Common myeloid progenitor, CD34-positive (primary cell): ENCODE measurements at regions not wholly inside any gene's neighbourhood (a gene's known extent, or its start where the extent isn't known, plus 50 kb on each side); places are given as distances from the start of the nearest gene placed in this dataset.
"Not testable (repeated sequence)": the region's sequence is repeated elsewhere in the genome, so short reads cannot be mapped to it uniquely, and the experiment has no call there.

Experiments used
- CTCF ChIA-PET: fragments of 350-600 bp; sonication (Branson Sonifier 250); formaldehyde crosslinking; loops from one replicate; lab custom pipeline; 2021; ENCODE audit warnings: antibody characterized with exemption; lab: Charles Lee
- POLR2A ChIA-PET: fragments of 350-600 bp; sonication (Branson Sonifier 250); formaldehyde crosslinking; loops from one replicate; lab custom pipeline; 2021; ENCODE audit warnings: antibody characterized with exemption; lab: Charles Lee
- DNase-seq, 3 donors: peaks; one replicate each; pipeline versions ENCODE4 v3.0.0 to v3.0.0-alpha.2; 2013
- H3K27ac ChIP-seq, 2 experiments: 1 replicate in 1 of 2; 2 replicates in 1 of 2; pipeline ENCODE4 v1.7.0; 2013; ENCODE audit warnings: inconsistent platforms in 2 of 2, low read length in 2 of 2, mild to moderate bottlenecking in 2 of 2, low read depth in 1 of 2, moderate library complexity in 1 of 2; ENCODE audit not compliant: severe bottlenecking in 2 of 2, insufficient read depth in 1 of 2, poor library complexity in 1 of 2
- H3K27me3 ChIP-seq, 5 experiments: replicated peaks in 2 of 5; 1 replicate in 3 of 5; 2 replicates in 2 of 5; pipeline versions ENCODE4 v1.6.1 to v1.7.0; 2013; ENCODE audit warnings: low read length in 4 of 5, mild to moderate bottlenecking in 2 of 5, moderate library complexity in 2 of 5, inconsistent platforms in 1 of 5; ENCODE audit not compliant: insufficient read depth in 5 of 5, control insufficient read depth in 4 of 5
- H3K36me3 ChIP-seq, 4 experiments: 1 replicate in 2 of 4; 2 replicates in 2 of 4; pipeline versions ENCODE4 v1.6.1 to v1.7.0; 2013; ENCODE audit warnings: low read length in 3 of 4, control low read depth in 1 of 4, mild to moderate bottlenecking in 1 of 4; ENCODE audit not compliant: control insufficient read depth in 4 of 4, insufficient read depth in 4 of 4
- H3K4me1 ChIP-seq, 4 experiments: 1 replicate in 3 of 4; 2 replicates in 1 of 4; pipeline versions ENCODE4 v1.6.1 to v1.7.1; 2013; ENCODE audit warnings: low read length in 3 of 4, mild to moderate bottlenecking in 3 of 4, control low read depth in 1 of 4, inconsistent platforms in 1 of 4, moderate library complexity in 1 of 4; ENCODE audit not compliant: control insufficient read depth in 4 of 4, insufficient read depth in 4 of 4; ENCODE audit errors: control extremely low read depth in 1 of 4
- H3K4me3 ChIP-seq, 7 experiments: 1 replicate in 4 of 7; 2 replicates in 3 of 7; pipeline versions ENCODE4 v1.5.1 to v1.7.0; 2013; ENCODE audit warnings: mild to moderate bottlenecking in 7 of 7, low read length in 6 of 7, moderate library complexity in 6 of 7, inconsistent platforms in 2 of 7, low read depth in 2 of 7, control low read depth in 1 of 7; ENCODE audit not compliant: insufficient read depth in 4 of 7, control insufficient read depth in 1 of 7; ENCODE audit errors: extremely low read depth in 1 of 7
- H3K9me3 ChIP-seq, 5 experiments: 1 replicate in 4 of 5; 2 replicates in 1 of 5; pipeline versions ENCODE4 v1.6.1 to v1.7.1; 2013; ENCODE audit warnings: low read length in 4 of 5, mild to moderate bottlenecking in 2 of 5, inconsistent platforms in 1 of 5, low read depth in 1 of 5, moderate library complexity in 1 of 5; ENCODE audit not compliant: control insufficient read depth in 4 of 5, insufficient read depth in 2 of 5; ENCODE audit errors: control extremely low read depth in 1 of 5
- WGBS: methylation state at CpG from one replicate; pipeline ENCODE4 v1.1.5; 2013; ENCODE audit not compliant: insufficient coverage; 5-methylcytosine and 5-hydroxymethylcytosine counted together

GRCh38 chr10:27354100-27354499 lies 113.5 kb upstream of the ACBD5 start:
- peak overlapping the region in 1 of 7 experiments; percentile 42 for H3K4me3 ChIP-seq
- DNase-seq, H3K27me3 ChIP-seq, POLR2A ChIA-PET, H3K9me3 ChIP-seq, H3K36me3 ChIP-seq, H3K27ac ChIP-seq, CTCF ChIA-PET: not testable (repeated sequence)
- H3K4me1 ChIP-seq = peaks cover 0 to 10% (median 5%) of the 10 kb centered on the region in 4 experiments
- 65% methylated on average over 5 of the region's 5 CpGs for WGBS

DNA sequence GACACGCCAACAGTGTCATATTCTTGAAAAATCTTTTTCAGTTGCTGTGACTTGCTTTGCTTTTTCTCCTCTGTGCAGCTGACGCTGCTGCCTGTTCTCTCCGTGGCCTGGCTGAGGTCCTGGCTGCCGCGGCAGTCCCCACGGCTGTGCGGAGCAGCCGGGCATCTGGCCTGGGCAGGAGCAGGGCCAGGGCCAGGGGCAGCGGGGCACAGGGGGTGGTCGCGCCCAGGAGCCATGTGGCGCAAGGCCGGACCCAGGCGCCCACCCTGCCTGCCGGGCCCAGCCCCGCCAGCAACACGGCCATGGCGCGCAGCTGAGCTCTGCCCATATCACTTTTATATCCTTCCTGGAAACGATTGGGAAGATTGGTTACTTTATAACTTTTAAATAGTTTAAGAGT lies 109.4 kb upstream of the ACBD5 start:
- H3K4me1 ChIP-seq = peaks cover 0 to 10% (median 5%) of the 10 kb centered on the region in 4 experiments
- H3K27me3 ChIP-seq = no peaks in the 10 kb centered on the region
- DNase-seq = no peak
- ChIA-PET CTCF (interaction anchor here (1.5 kb wide), 1 partner anchor 13 kb away, joined by 6 read pairs; no protein-coding TSS in a partner anchor), POLR2A (no interaction called here)
- no peaks in the 10 kb centered on the region for H3K36me3 ChIP-seq
- 99% methylated on average over 9 of the region's 20 CpGs for WGBS
- no peak overlapping the region for H3K27ac ChIP-seq
- H3K4me3 ChIP-seq = no peak overlapping the region
- no peaks in the 10 kb centered on the region for H3K9me3 ChIP-seq

DNA sequence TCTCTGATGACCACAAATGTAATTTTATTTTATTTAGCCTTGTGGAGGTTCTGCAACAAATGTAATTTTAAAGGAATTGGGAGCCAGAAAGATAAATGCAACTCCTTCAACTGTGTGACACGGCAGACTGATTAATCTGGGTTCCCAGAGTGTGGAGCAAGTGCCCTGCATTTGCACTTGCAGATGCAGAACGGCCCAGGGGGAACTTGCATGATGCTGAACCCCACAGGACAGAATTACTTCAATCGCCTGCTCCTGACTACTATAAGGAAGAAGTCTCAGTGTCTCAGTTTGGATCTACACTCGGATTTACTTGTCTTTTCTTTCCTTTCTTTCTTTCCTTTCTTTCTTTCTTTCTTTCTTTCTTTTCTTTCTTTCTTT lies 107.2 kb upstream of the ACBD5 start:
- H3K27me3 ChIP-seq, POLR2A ChIA-PET, H3K9me3 ChIP-seq, H3K36me3 ChIP-seq, CTCF ChIA-PET, H3K4me1 ChIP-seq, H3K27ac ChIP-seq, H3K4me3 ChIP-seq: not testable (repeated sequence)
- DNase-seq = peak in 2 of 3 donors; percentile 6 to 20
- WGBS = 44% methylated on average over 2 of the region's 4 CpGs

DNA sequence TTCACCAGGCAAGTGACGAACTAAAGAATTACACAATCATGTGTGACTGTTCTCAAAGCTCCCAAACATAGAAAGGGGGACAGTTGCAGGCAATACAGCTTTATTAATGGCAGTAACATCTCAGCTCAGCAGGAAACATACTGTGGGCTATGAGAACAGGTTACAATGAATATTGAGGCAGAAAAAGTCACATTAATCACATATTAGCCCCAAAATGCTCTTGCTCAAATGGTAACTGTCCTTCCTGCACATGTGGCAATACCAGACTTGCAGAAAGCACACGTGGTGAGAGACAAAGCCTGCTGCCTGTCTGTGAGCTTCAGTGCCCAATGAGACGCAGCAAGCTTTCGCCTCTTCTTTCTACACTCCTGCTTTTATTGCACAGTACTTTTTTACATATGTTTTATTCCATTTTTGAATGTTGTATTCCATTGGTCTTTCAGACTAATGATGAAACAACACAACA lies 104.9 kb upstream of the ACBD5 start:
- no peak for DNase-seq
- Histone ChIP-seq H3K27me3 (no peaks in the 10 kb centered on the region), H3K4me3 (no peak overlapping the region), H3K27ac (no peak overlapping the region), H3K36me3 (no peaks in the 10 kb centered on the region), H3K9me3 (no peaks in the 10 kb centered on the region), H3K4me1 (no peaks in the 10 kb centered on the region)
- ChIA-PET CTCF (interaction anchor here (1.1 kb wide), 1 partner anchor 15 kb away, joined by 4 read pairs; no protein-coding TSS in a partner anchor), POLR2A (no interaction called here)
- 71% methylated on average over 1 of the region's 4 CpGs for WGBS

GRCh38 chr10:27344568-27345454 lies 104.2 kb upstream of the ACBD5 start:
- Histone ChIP-seq H3K9me3 (no peaks in the 10 kb centered on the region), H3K4me3 (no peak overlapping the region), H3K4me1 (no peaks in the 10 kb centered on the region), H3K27ac (no peak overlapping the region), H3K27me3 (no peaks in the 10 kb centered on the region), H3K36me3 (no peaks in the 10 kb centered on the region)
- POLR2A ChIA-PET = no interaction called here
- 79% methylated on average over 2 of the region's 8 CpGs for WGBS
- CTCF ChIA-PET = interaction anchor here (0.6 to 1.2 kb wide), 3 partner anchors 15 to 29 kb away, joined by 3 to 5 read pairs (median 4); no protein-coding TSS in a partner anchor
- DNase-seq = no peak

DNA sequence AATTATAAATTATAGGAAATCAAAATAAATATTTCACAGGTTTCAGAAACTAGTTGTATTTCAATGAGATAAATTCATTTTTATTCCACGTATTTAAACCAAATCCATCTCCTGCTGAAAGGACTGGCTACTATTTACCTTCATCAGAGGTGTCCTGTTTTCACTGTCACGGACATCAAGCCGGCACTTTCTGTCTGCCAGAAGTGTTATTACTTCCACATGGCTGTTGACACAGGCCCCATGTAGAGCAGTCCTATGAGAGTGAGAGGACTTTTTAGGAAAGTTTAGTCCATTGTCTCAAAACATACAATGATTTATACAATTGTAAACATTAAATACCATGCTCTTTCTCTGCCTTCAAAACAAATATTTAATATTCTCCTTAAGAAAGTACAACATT lies 100.4 kb upstream of the ACBD5 start:
- ChIA-PET CTCF (no interaction called here), POLR2A (no interaction called here)
- Histone ChIP-seq H3K4me3 (no peak overlapping the region), H3K4me1 (no peaks in the 10 kb centered on the region), H3K9me3 (no peaks in the 10 kb centered on the region), H3K27me3 (no peaks in the 10 kb centered on the region), H3K36me3 (no peaks in the 10 kb centered on the region), H3K27ac (no peak overlapping the region)
- WGBS = 95% methylated on average over 3 of the region's 3 CpGs
- DNase-seq = no peak

- H3K27me3 ChIP-seq, H3K27ac ChIP-seq, H3K36me3 ChIP-seq, H3K4me3 ChIP-seq, POLR2A ChIA-PET, CTCF ChIA-PET, H3K9me3 ChIP-seq, DNase-seq, H3K4me1 ChIP-seq: not testable (repeated sequence)
- WGBS = 100% methylated on average over 1 of the region's 3 CpGs
Observed at GRCh38 chr10:27335246-27335645, 94.6 kb upstream of the ACBD5 start.
